Dermis blood vessel endothelial cell (primary cell): ENCODE measurements at regions not wholly inside any gene's neighbourhood (a gene's known extent, or its start where the extent isn't known, plus 50 kb on each side); places are given as distances from the start of the nearest gene placed in this dataset.
"Not testable (repeated sequence)": the region's sequence is repeated elsewhere in the genome, so short reads cannot be mapped to it uniquely, and the experiment has no call there.

Experiments used
- DNase-seq: peaks from one replicate; pipeline ENCODE4 v3.0.0; 2010

GRCh38 chr4:159856451-159856850 is 753.6 kb downstream of the RAPGEF2 start:
- no peak for DNase-seq

- DNase-seq = no peak
Measured at GRCh38 chr4:159859656-159860148, 756.8 kb downstream of the RAPGEF2 start.

GRCh38 chr4:159860945-159861344 is 758.1 kb downstream of the RAPGEF2 start:
- no peak for DNase-seq

- no peak for DNase-seq
Measured at GRCh38 chr4:159864337-159864736, 761.5 kb downstream of the RAPGEF2 start.

- no peak for DNase-seq
Measured at GRCh38 chr4:159867673-159868072, 764.8 kb downstream of the RAPGEF2 start.

GRCh38 chr4:159868936-159869335 is 766.1 kb downstream of the RAPGEF2 start:
- not testable (repeated sequence) for DNase-seq

GRCh38 chr4:159871141-159871540 is 768.3 kb downstream of the RAPGEF2 start:
- DNase-seq = no peak

GRCh38 chr4:159881158-159881557 is 778.3 kb downstream of the RAPGEF2 start:
- DNase-seq = no peak

GRCh38 chr4:159884989-159885388 is 782.1 kb downstream of the RAPGEF2 start:
- no peak for DNase-seq

- DNase-seq = no peak
Measured at GRCh38 chr4:159899596-159899995, 796.7 kb downstream of the RAPGEF2 start.

GRCh38 chr4:159900562-159900961 is 797.7 kb downstream of the RAPGEF2 start:
- DNase-seq = no peak

GRCh38 chr4:159902648-159903047 is 799.8 kb downstream of the RAPGEF2 start:
- no peak for DNase-seq

GRCh38 chr4:159904906-159905305 is 802.0 kb downstream of the RAPGEF2 start:
- no peak for DNase-seq

GRCh38 chr4:159906051-159906450 is 803.2 kb downstream of the RAPGEF2 start:
- DNase-seq = no peak

- DNase-seq = no peak
Measured at GRCh38 chr4:159906517-159906916, 803.6 kb downstream of the RAPGEF2 start.

- no peak for DNase-seq
Measured at GRCh38 chr4:159910721-159911120, 807.8 kb downstream of the RAPGEF2 start.

GRCh38 chr4:159922119-159922518 is 819.2 kb downstream of the RAPGEF2 start:
- no peak for DNase-seq

GRCh38 chr4:159925770-159926169 is 822.9 kb downstream of the RAPGEF2 start:
- DNase-seq = no peak

- DNase-seq = no peak
Measured at GRCh38 chr4:159926871-159927270, 824.0 kb downstream of the RAPGEF2 start.

- DNase-seq = no peak
Measured at GRCh38 chr4:159927781-159928180, 824.9 kb downstream of the RAPGEF2 start.

- DNase-seq = not testable (repeated sequence)
Measured at GRCh38 chr4:159934602-159935001, 831.7 kb downstream of the RAPGEF2 start.

GRCh38 chr4:159937595-159937994 is 834.7 kb downstream of the RAPGEF2 start:
- no peak for DNase-seq

GRCh38 chr4:159939681-159940080 is 836.8 kb downstream of the RAPGEF2 start:
- not testable (repeated sequence) for DNase-seq

- no peak for DNase-seq
Measured at GRCh38 chr4:159941076-159941475, 838.2 kb downstream of the RAPGEF2 start.

GRCh38 chr4:159944477-159944876 is 841.6 kb downstream of the RAPGEF2 start:
- DNase-seq = no peak
